ENCODE measurements at regions not wholly inside any gene's neighbourhood (a gene's known extent, or its start where the extent isn't known, plus 50 kb on each side); places are given as distances from the start of the nearest gene placed in this dataset.

DNA sequence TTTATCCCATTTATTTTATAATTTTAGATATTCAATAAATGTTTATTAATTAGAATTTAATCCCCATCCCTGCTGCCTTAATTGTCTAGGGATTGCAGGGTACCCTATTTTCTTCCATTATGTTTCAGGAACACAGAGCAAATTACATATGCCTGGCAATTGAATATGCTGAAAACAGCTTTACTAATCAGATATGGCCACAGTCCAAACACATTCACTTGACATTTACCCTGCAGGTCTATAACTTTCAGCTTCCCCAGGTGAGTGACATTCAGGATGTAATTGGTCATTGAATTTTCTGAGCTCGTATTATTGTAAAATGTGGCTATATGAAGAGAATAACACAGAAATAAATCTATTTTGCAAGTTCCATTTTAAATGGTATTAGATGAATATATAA, 218.7 kb upstream of the NDST4 start:
- peak in 2 of 5 donors; percentile 6 to 15 for DNase-seq
- FAIRE-seq: no peak
- intact Hi-C loops (cut with DNase I): no loop called here
- TF ChIP-seq, protein P1, sequence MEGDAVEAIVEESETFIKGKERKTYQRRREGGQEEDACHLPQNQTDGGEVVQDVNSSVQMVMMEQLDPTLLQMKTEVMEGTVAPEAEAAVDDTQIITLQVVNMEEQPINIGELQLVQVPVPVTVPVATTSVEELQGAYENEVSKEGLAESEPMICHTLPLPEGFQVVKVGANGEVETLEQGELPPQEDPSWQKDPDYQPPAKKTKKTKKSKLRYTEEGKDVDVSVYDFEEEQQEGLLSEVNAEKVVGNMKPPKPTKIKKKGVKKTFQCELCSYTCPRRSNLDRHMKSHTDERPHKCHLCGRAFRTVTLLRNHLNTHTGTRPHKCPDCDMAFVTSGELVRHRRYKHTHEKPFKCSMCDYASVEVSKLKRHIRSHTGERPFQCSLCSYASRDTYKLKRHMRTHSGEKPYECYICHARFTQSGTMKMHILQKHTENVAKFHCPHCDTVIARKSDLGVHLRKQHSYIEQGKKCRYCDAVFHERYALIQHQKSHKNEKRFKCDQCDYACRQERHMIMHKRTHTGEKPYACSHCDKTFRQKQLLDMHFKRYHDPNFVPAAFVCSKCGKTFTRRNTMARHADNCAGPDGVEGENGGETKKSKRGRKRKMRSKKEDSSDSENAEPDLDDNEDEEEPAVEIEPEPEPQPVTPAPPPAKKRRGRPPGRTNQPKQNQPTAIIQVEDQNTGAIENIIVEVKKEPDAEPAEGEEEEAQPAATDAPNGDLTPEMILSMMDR (IDR thresholded peaks at IDR 0.05; ENCODE audit: borderline replicate concordance, extremely low read depth, insufficient read depth): no peak
- Histone ChIP-seq H3K27me3 (ENCODE audit: control insufficient read depth, insufficient read depth, low read length) (no peaks in the 10 kb centered on the region), H3K4me3 (ENCODE audit: low read length in 3 of 3) (no peak overlapping the region), H3K4me1 (ENCODE audit: control insufficient read depth in 2 of 3, insufficient read depth in 2 of 3, low read depth in 1 of 3, low read length in 3 of 3) (no peaks in the 10 kb centered on the region), H3K9me3 (ENCODE audit: control insufficient read depth in 2 of 3, insufficient read depth in 1 of 3, low read length in 3 of 3) (no peaks in the 10 kb centered on the region), H3K36me3 (ENCODE audit: control insufficient read depth in 2 of 3, insufficient read depth in 3 of 3, low read length in 3 of 3) (no peaks in the 10 kb centered on the region), H3K9ac (ENCODE audit: low read length in 3 of 3) (no peak overlapping the region), H3K27ac (ENCODE audit: low read depth in 2 of 2, low read length in 2 of 2) (no peak overlapping the region)

GRCh38 chr4:115331241-115331640, 217.8 kb upstream of the NDST4 start:
- no peaks in the 10 kb centered on the region for H3K9me3 ChIP-seq (ENCODE audit: control insufficient read depth in 2 of 3, insufficient read depth in 1 of 3, low read length in 3 of 3)
- H3K9ac ChIP-seq (ENCODE audit: low read length in 3 of 3): no peak overlapping the region
- no peak for DNase-seq
- no peak overlapping the region for H3K4me3 ChIP-seq (ENCODE audit: low read length in 3 of 3)
- FAIRE-seq: no peak
- H3K27me3 ChIP-seq (ENCODE audit: control insufficient read depth, insufficient read depth, low read length): no peaks in the 10 kb centered on the region
- TF ChIP-seq, protein P1 (IDR thresholded peaks at IDR 0.05; ENCODE audit: borderline replicate concordance, extremely low read depth, insufficient read depth): no peak
- no peak overlapping the region for H3K27ac ChIP-seq (ENCODE audit: low read depth in 2 of 2, low read length in 2 of 2)
- no peaks in the 10 kb centered on the region for H3K4me1 ChIP-seq (ENCODE audit: control insufficient read depth in 2 of 3, insufficient read depth in 2 of 3, low read depth in 1 of 3, low read length in 3 of 3)
- intact Hi-C loops (cut with DNase I): no loop called here
- H3K36me3 ChIP-seq (ENCODE audit: control insufficient read depth in 2 of 3, insufficient read depth in 3 of 3, low read length in 3 of 3): no peaks in the 10 kb centered on the region

DNA sequence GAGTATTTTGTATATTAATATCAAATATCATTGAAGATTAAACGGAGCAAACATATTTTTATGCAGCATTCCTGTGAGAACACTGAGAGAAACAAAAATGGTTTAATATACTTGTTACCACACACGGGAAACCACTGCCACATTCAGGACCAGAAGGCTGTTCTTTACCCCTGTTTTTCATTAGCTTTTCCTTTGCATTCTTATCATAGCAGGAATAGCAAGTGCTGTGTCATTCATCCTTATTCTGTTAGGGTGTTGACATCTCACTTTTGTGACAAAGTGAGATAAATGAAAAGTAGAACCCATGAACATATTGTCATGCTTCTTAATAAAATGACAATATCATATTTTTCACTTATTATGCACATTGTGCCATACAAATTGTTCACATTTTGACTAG, 212.4 kb upstream of the NDST4 start:
- Histone ChIP-seq H3K36me3 (ENCODE audit: control insufficient read depth in 2 of 3, insufficient read depth in 3 of 3, low read length in 3 of 3) (no peaks in the 10 kb centered on the region), H3K27me3 (ENCODE audit: control insufficient read depth, insufficient read depth, low read length) (no peaks in the 10 kb centered on the region), H3K27ac (ENCODE audit: low read depth in 2 of 2, low read length in 2 of 2) (no peak overlapping the region), H3K9me3 (ENCODE audit: control insufficient read depth in 2 of 3, insufficient read depth in 1 of 3, low read length in 3 of 3) (no peaks in the 10 kb centered on the region), H3K4me1 (ENCODE audit: control insufficient read depth in 2 of 3, insufficient read depth in 2 of 3, low read depth in 1 of 3, low read length in 3 of 3) (no peaks in the 10 kb centered on the region), H3K4me3 (ENCODE audit: low read length in 3 of 3) (no peak overlapping the region), H3K9ac (ENCODE audit: low read length in 3 of 3) (no peak overlapping the region)
- TF ChIP-seq, protein P1 (IDR thresholded peaks at IDR 0.05; ENCODE audit: borderline replicate concordance, extremely low read depth, insufficient read depth): no peak
- intact Hi-C loops (cut with DNase I): no loop called here
- no peak for FAIRE-seq
- DNase-seq: no peak

DNA sequence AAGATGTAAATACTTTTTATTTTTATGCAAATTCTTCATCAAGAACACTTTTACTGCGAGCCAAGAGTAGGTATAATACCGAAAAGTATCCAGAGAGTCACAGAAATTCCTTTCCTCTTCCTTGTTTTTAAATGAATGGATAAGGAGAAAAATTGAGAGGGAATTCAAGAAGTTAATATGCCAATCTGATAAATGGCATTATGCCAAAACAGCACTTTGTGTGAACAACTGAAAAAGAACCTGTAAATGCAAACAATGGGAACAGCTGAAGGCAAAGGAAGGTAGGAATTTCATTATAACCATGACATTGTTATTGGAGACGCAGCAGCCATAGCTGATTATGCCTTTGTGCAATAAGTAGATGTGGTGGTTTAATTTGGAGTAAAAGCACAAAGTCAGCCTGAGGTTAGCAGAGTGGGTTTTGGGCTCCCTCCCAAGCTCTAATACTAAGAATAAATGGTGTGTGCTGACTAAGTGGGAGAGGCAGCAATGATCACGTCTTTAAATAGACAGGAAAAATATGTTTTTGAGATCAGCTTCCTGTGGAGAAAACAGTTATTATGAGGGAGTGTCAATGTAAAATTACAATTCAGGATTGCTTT, 209.8 kb upstream of the NDST4 start:
- Histone ChIP-seq H3K4me3 (ENCODE audit: low read length in 3 of 3) (no peak overlapping the region), H3K27ac (ENCODE audit: low read depth in 2 of 2, low read length in 2 of 2) (no peak overlapping the region), H3K9ac (ENCODE audit: low read length in 3 of 3) (no peak overlapping the region), H3K4me1 (ENCODE audit: control insufficient read depth in 2 of 3, insufficient read depth in 2 of 3, low read depth in 1 of 3, low read length in 3 of 3) (no peaks in the 10 kb centered on the region), H3K36me3 (ENCODE audit: control insufficient read depth in 2 of 3, insufficient read depth in 3 of 3, low read length in 3 of 3) (no peaks in the 10 kb centered on the region), H3K9me3 (ENCODE audit: control insufficient read depth in 2 of 3, insufficient read depth in 1 of 3, low read length in 3 of 3) (no peaks in the 10 kb centered on the region), H3K27me3 (ENCODE audit: control insufficient read depth, insufficient read depth, low read length) (no peaks in the 10 kb centered on the region)
- DNase-seq (no peak), FAIRE-seq (no peak)
- TF ChIP-seq, protein P1 (IDR thresholded peaks at IDR 0.05; ENCODE audit: borderline replicate concordance, extremely low read depth, insufficient read depth): no peak
- intact Hi-C loops (cut with DNase I): no loop called here

Measured in kidney (tissue), 13 donors.